HG03460 (cell line): ENCODE measurements at regions not wholly inside any gene's neighbourhood (a gene's known extent, or its start where the extent isn't known, plus 50 kb on each side); places are given as distances from the start of the nearest gene placed in this dataset.

Experiments
- ATAC-seq: cut with Tn5 transposase; IDR thresholded peaks from one replicate; pipeline ENCODE4 v1.9.1; 2021; ENCODE audit not compliant: unreplicated experiment

DNA sequence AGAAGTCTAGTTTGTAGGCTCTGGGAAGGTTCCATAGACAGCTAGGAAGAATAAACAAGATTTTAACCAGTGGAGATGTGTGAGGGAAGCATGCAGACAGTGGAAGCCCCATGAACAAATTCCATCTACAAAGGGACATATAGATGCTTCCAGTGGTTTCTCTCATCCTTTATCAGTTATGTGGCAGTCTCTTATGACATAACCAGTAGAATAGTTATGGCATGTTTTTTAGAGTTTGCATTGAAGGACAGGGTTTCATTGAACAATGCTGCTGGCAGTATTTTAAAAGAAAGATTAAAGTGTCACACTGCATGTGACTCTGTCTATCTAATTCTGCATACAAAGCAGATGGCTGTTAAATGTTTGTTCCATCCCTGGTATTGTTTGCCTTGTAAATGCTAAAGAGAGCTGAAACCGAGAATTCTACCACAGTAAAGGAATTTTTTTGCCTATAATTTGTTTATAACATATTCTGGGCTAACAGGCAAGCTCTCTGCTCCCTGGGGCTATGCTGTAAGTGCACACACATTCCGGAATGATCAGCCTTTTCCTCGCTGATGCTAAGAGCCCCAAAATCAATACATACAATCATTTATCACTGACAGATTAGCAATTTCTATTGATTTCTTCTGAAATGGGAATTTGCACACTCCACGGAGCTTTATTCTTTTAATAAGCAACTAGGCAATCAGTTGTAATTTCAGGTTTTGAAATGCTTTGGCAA lies 76.8 kb upstream of the PELI1 start:
- ATAC-seq = no peak

DNA sequence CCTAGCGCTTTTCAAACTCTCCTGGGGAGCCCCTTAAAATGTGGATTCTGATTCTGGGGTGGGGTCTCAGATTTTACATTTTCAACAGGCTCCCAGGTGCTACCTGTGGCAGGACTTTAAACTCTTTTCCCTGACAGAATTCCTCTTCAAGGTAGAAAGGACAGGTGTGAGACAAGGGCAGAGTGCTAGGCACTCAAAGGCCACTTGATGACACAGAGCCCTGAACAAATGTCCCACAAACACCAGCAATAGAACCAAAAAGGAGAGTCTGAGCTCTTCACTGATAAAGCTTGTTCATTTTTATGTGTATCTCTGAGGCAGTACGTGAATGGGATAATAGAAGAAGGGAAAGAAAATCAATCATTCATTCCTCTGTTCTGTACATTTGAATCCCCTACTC lies 77.7 kb upstream of the PELI1 start:
- ATAC-seq = no peak

DNA sequence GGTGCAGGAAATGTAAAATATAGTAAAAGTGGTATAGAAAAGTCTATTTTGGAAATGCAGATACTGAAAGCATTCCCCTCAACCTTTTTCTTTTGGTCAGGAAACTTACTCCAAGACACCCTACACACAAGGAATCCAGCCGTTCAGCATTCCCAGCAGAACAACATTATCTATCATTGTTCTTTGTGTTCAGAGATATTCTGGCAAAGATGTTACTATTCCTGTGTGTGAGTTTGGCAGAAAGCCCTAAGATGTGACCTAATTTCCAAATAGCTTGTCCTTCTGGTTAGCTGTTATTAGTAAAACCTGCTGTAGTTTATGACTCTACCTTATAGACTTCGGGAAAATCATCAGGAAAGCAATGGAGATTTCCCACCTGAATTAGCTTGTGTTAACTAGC lies 78.1 kb upstream of the PELI1 start:
- no peak for ATAC-seq

GRCh38 chr2:64223055-64223454 lies 78.8 kb upstream of the PELI1 start:
- no peak for ATAC-seq

DNA sequence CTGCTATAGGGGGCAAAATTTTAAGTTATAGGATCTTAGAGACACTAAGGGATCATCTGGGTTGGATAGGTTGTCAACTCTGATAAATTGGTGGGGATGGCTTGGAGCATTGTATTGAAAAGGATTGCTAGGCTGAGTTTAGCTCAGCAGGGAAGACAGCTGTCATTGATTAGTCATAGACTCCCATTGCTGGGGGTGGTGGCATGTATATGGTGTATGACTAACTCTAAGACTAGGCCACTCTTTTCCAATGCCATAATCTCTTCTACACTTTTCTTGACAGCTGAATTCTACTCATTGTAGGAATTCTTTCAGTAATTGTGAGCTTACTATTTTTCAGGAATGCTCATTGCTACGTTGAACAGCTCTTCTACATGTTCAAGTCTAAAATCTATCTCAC lies 81.3 kb upstream of the PELI1 start:
- ATAC-seq = no peak

DNA sequence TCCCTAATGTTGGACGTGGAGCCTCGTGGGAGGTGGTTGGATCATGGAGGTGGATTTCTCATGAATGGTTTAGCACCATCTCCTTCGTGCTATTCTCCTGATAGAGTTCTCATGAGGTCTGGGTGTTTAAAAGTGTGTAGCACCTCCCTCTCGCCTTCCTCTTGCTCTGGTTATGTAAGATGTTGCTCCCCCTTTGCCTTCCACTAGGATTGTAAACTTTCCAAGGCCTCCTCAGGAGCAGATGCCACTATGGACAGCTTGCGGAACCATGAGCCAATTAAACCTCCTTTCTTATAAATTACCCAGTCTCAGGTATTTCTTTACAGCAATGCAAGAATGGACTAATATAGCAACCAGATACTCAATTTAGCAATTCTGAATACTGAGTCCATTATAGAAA lies 82.4 kb upstream of the PELI1 start:
- ATAC-seq = no peak

DNA sequence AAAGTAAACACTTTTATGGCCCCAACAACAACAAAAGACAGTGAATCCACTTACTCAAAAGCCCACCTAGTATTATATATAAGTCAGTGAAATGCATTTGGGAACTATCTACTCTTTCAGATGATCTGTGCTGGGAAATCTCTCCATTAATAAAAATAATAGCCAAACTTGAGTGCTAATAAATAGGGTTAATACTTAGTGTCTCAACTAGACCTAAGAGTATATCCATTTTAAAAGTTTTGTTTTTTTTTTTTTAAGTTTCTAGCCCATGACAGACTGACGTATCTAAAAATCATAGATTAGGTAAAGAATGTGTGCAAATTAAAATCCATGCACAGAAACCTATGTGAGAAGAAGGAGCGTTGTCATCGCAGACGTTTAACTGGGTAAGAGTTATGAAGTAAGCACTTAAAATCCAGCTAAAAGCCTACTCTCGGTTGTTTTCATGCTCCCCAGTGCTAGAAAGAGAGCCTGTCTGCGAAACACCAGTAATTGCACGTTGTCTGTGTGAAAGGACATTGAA lies 83.4 kb upstream of the PELI1 start:
- ATAC-seq = no peak

DNA sequence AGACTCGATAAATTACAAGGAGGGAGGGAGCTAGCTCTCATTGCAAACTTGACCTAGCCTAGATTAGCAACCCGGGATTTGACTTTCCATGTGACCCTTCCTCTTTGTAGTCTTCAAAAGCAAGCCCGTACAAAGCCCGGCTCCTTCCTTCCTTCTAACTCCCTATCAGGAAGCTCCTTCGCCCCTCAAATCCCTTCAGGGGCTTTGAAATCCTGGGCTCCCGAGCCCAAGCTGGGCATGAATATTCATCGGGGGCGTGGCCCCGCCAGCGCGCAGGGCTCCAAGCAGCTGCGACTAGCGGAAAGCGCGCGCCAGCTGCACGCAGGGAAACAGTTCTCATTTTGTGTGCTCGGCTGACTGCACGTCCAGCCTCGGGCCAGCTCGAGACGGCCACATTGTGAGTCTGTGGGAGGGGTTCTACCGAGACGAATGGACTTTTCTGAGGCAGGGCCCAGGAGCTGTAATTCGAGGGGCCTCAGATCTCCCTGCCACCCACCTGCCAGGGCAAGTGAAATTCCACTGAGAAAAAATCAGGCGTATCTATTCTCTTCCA lies 84.0 kb upstream of the PELI1 start:
- peak; percentile 97 for ATAC-seq

GRCh38 chr2:64228918-64229317 lies 84.7 kb upstream of the PELI1 start:
- no peak for ATAC-seq

- no peak for ATAC-seq
Measured at GRCh38 chr2:64230540-64230939, 86.3 kb upstream of the PELI1 start.

DNA sequence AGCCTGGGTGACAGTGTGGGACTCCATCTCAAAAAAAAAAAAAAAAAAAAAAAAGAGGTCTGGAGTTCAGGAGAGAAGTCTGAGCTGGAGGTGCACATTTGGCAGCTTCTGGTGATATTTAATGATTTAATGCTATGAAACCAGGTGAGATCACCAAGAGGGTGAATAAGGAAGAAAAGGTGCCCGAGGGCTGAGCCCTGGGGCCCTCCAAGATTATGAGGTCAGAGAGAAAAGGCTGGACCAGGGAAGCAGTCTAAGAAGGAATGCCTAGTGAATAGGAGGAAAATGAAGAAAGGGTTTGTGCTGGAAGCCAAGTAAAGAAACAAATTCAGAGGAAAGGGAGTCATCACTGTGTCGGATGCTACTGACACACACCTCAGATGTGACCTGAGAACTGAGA lies 88.0 kb upstream of the PELI1 start:
- no peak for ATAC-seq

DNA sequence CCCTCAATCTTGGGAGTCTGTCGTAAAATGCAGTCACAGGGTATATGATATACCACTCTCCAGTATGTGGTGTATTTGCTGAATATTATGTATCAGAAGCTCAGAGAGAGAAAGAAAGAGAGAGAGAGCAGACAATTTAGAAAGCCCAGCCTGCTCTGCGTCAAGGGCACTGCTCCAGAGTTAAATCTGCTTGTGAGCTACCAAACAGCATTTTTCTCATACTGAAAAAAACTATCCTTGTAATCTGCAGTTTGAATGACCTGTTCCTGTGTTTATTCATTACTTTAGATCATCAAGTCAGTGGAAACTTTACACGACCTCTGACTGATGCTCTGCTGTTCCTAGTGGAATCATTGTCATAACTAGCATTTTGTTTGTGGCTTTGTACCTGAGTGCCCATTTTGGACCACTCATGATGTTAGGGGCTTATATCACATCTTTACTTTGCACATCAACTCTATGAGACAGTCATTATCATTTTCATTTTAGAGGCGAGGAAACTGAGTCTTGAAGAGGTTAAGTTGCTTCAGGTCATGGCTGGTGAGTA lies 89.2 kb upstream of the PELI1 start:
- no peak for ATAC-seq

- ATAC-seq = no peak
Measured at GRCh38 chr2:64234150-64234549, 89.9 kb upstream of the PELI1 start.

- peak; percentile 96 for ATAC-seq
Measured at GRCh38 chr2:64234785-64235184, 90.6 kb upstream of the PELI1 start.

GRCh38 chr2:64237266-64237665 lies 93.0 kb upstream of the PELI1 start:
- ATAC-seq = no peak

GRCh38 chr2:64238799-64239198 lies 94.6 kb upstream of the PELI1 start:
- no peak for ATAC-seq

GRCh38 chr2:64243081-64244036 lies 99.1 kb upstream of the PELI1 start:
- ATAC-seq = no peak

GRCh38 chr2:64244037-64244416 lies 99.8 kb upstream of the PELI1 start:
- no peak for ATAC-seq

DNA sequence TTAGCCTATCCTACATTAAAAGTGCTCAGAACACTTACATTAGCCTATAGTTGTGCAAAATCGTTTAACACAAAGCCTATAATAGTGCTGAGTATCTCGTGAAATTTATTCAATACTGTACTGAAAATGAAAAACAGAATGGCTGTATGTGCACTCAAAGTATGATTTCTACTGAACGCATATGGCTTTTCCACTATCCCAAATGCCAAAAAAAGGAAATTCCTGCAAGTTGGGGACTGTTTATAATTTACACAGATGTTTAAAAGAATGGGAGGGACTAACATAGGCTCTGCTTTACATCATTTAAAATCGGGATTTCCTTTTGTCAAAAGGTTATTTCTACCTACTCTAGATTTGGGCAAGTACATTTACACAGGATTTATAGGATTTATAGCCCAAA lies 101.4 kb upstream of the PELI1 start:
- ATAC-seq = no peak

- ATAC-seq = no peak
Measured at GRCh38 chr2:64246962-64247361, 102.7 kb upstream of the PELI1 start.

GRCh38 chr2:64249426-64249825 lies 105.2 kb upstream of the PELI1 start:
- ATAC-seq = no peak
